ENCODE measurements at regions not wholly inside any gene's neighbourhood (a gene's known extent, or its start where the extent isn't known, plus 50 kb on each side); places are given as distances from the start of the nearest gene placed in this dataset.

- no peak for TF ChIP-seq CTCF (IDR thresholded peaks at IDR 0.05)
- H3K27me3 ChIP-seq = no peaks in the 10 kb centered on the region
- H3K4me1 ChIP-seq = no peaks in the 10 kb centered on the region
- H3K27ac ChIP-seq = no peak overlapping the region
- H3K4me3 ChIP-seq = no peak overlapping the region
- no peaks in the 10 kb centered on the region for H3K36me3 ChIP-seq
- H3K9me3 ChIP-seq = no peaks in the 10 kb centered on the region
- DNase-seq (ENCODE audit: low spot score in 2 of 2) = no peak
- intact Hi-C loops (cut with DNase I) = no loop called here
Observed at GRCh38 chr10:117424883-117425649, 49.8 kb upstream of the PDZD8 start.
